PC-3 (cell line): ENCODE measurements at regions not wholly inside any gene's neighbourhood (a gene's known extent, or its start where the extent isn't known, plus 50 kb on each side); places are given as distances from the start of the nearest gene placed in this dataset.

ENCODE experiments used
- ATAC-seq: fragments of 200-7000 bp; cut with Tn5 transposase; 2 replicates; pipeline ENCODE4 v1.9.1; 2020; ENCODE audit warnings: mild to moderate bottlenecking, moderate library complexity
- BruUV-seq: library from RNA; stranded (reverse); fragments of 400-500 nt; replicated peaks from 2 replicates; lab custom pipeline; 2021; lab: Mats Ljungman, UMichigan
- CTCF ChIA-PET: fragments of 300-600 bp; sonication (Branson Sonifier 250); formaldehyde crosslinking; loops from one replicate; lab custom pipeline; 2022; ENCODE audit warnings: antibody characterized with exemption; lab: Charles Lee
- POLR2A ChIA-PET: fragments of 300-600 bp; sonication (Branson Sonifier 250); formaldehyde crosslinking; loops from one replicate; lab custom pipeline; 2022; ENCODE audit warnings: antibody characterized with exemption; ENCODE audit not compliant: unreplicated experiment; lab: Charles Lee
- DNase-seq: peaks from one replicate; pipeline ENCODE4 v3.0.0-alpha.2; 2015
- H2AFZ ChIP-seq: fragments of 300-600 bp; sonication (generic); 2 replicates; pipeline ENCODE4 v1.6.0; 2016; ENCODE audit warnings: antibody characterized with exemption, low read length
- H3F3A ChIP-seq: fragments of 300-600 bp; sonication (generic); one replicate; pipeline ENCODE4 v1.6.0; 2017; ENCODE audit warnings: antibody characterized with exemption, low read length, control low read depth, mild to moderate bottlenecking; ENCODE audit not compliant: unreplicated experiment
- H3K27ac ChIP-seq: fragments of 300-600 bp; sonication (generic); 2 replicates; pipeline ENCODE4 v1.5.1; 2016; ENCODE audit warnings: mild to moderate bottlenecking, low read length
- H3K27me3 ChIP-seq: fragments of 300-600 bp; sonication (generic); 2 replicates; pipeline ENCODE4 v1.6.1; 2016; ENCODE audit warnings: low read length, mixed read lengths
- H3K36me3 ChIP-seq: fragments of 300-600 bp; sonication (generic); 2 replicates; pipeline ENCODE4 v1.6.1; 2016; ENCODE audit warnings: low read depth, mixed run types, low read length, mixed read lengths
- H3K4me1 ChIP-seq: fragments of 300-600 bp; sonication (generic); 2 replicates; pipeline ENCODE4 v1.5.1; 2016; ENCODE audit warnings: low read length; ENCODE audit not compliant: insufficient read depth
- H3K4me2 ChIP-seq: fragments of 300-600 bp; sonication (generic); 2 replicates; pipeline ENCODE4 v1.6.0; 2016; ENCODE audit warnings: low read length
- H3K4me3 ChIP-seq: fragments of 300-600 bp; sonication (generic); 2 replicates; pipeline ENCODE4 v1.5.1; 2016; ENCODE audit warnings: mild to moderate bottlenecking, low read length, mixed read lengths
- H3K79me2 ChIP-seq: fragments of 300-600 bp; sonication (generic); 2 replicates; pipeline ENCODE4 v1.6.1; 2017; ENCODE audit warnings: low read length, mixed read lengths
- H3K9ac ChIP-seq: fragments of 300-600 bp; sonication (generic); 2 replicates; pipeline ENCODE4 v1.6.0; 2016; ENCODE audit warnings: mild to moderate bottlenecking, low read length
- H3K9me2 ChIP-seq: fragments of 300-600 bp; sonication (generic); replicated peaks from 2 replicates; pipeline ENCODE4 v1.6.1; 2016; ENCODE audit warnings: mixed run types, low read length, mixed read lengths
- H3K9me3 ChIP-seq: fragments of 300-600 bp; sonication (generic); 2 replicates; pipeline ENCODE4 v1.6.1; 2016; ENCODE audit warnings: low read length, mixed read lengths
- H4K20me1 ChIP-seq: fragments of 300-600 bp; sonication (generic); 2 replicates; pipeline ENCODE4 v1.6.1; 2016; ENCODE audit warnings: low read length, mixed read lengths
- EZH2 ChIP-seq: fragments of 300-600 bp; sonication (generic); IDR thresholded peaks from one replicate; pipeline ENCODE4 v1.6.1; 2017; ENCODE audit warnings: antibody characterized with exemption, mild to moderate bottlenecking, low read length; ENCODE audit not compliant: unreplicated experiment
- EZH2phosphoT487 ChIP-seq: fragments of 300-600 bp; sonication (generic); IDR thresholded peaks from 2 replicates; pipeline ENCODE4 v1.6.1; 2018; ENCODE audit warnings: mild to moderate bottlenecking, antibody characterized with exemption, low read length, borderline replicate concordance
- intact Hi-C: fragments of 100-400 bp; cut with micrococcal nuclease; formaldehyde crosslinking; loops from 2 replicates; pipeline ENCODE4 v1.9.0; 2023
- TF ChIP-seq, protein P1 (sequence below): fragments of 300-600 bp; sonication (generic); conservative IDR thresholded peaks from 2 replicates; pipeline ENCODE4 v1.5.1; 2017; ENCODE audit warnings: antibody characterized with exemption, low read depth, mild to moderate bottlenecking, low read length

DNA sequence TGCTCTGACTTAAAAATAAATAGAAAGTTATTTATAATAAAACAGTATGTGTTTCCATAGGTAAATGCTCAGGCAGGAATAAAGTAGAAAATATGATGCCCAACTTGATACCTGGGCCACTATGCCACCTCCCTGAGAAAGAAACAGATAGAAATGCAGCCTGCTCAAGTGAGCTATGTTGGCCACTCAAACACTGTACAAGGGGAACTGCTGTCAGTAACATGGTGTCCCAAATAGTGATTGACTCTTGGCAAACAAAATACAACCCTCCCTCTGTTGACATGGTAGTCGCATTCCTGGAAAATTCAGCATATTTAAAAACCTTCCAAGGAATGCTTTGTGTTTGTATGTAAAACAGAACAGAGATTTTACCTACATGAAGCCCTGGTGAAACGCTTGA, 66.9 kb upstream of the KCNE2 start:
- Histone ChIP-seq H3K9me3 (no peaks in the 10 kb centered on the region), H3K4me3 (no peak overlapping the region), H3K27me3 (peaks cover 43% of the 10 kb centered on the region), H3K4me1 (no peaks in the 10 kb centered on the region), H2AFZ (no peak overlapping the region), H3F3A (no peaks in the 10 kb centered on the region), H3K79me2 (no peaks in the 10 kb centered on the region), H3K27ac (no peak overlapping the region), H3K9ac (no peak overlapping the region), H3K9me2 (no peaks in the 10 kb centered on the region), H4K20me1 (no peaks in the 10 kb centered on the region), H3K36me3 (no peaks in the 10 kb centered on the region), H3K4me2 (no peak overlapping the region)
- BruUV-seq: no TSS peak
- intact Hi-C loops: no loop called here
- ChIA-PET CTCF (no interaction called here), POLR2A (no interaction called here)
- TF ChIP-seq EZH2phosphoT487: no peak
- TF ChIP-seq, protein P1, sequence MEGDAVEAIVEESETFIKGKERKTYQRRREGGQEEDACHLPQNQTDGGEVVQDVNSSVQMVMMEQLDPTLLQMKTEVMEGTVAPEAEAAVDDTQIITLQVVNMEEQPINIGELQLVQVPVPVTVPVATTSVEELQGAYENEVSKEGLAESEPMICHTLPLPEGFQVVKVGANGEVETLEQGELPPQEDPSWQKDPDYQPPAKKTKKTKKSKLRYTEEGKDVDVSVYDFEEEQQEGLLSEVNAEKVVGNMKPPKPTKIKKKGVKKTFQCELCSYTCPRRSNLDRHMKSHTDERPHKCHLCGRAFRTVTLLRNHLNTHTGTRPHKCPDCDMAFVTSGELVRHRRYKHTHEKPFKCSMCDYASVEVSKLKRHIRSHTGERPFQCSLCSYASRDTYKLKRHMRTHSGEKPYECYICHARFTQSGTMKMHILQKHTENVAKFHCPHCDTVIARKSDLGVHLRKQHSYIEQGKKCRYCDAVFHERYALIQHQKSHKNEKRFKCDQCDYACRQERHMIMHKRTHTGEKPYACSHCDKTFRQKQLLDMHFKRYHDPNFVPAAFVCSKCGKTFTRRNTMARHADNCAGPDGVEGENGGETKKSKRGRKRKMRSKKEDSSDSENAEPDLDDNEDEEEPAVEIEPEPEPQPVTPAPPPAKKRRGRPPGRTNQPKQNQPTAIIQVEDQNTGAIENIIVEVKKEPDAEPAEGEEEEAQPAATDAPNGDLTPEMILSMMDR: no peak
- TF ChIP-seq EZH2: no peak
- no peak for ATAC-seq
- no peak for DNase-seq

DNA sequence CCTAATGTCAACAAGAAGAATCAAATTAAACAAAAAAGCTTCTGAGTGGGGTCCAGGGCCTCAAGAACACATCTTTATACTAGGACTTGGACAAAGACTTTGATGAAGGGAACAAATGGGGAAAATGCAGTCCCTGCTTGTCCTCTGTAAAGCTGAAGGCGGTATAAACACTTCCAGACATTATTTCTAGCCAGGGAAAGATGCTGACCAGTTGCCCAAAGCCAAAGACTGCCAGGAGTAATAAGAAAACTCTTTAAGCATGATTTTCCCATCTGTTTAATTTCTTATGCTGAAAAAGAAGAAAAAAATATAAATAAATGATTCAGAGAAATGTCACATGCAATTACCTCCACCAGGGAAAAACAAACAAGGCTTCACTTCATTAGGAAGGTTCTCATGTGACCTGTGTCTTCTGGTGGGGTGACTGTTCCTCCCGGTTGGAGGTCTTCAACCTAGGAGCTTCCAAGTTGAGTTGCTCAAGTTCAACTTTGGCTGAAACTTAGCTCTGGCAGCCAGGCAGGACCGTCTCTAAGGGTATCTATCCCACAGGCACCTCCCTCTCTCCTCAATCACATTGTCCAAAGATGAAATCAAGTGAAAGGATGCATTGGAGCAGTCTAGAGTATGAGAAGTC, 65.2 kb upstream of the KCNE2 start:
- POLR2A ChIA-PET: no interaction called here
- no peaks in the 10 kb centered on the region for H4K20me1 ChIP-seq
- H3K4me1 ChIP-seq: no peaks in the 10 kb centered on the region
- no peak overlapping the region for H3K27ac ChIP-seq
- ATAC-seq (no peak), DNase-seq (no peak)
- H3K9ac ChIP-seq: no peak overlapping the region
- peaks cover 48% of the 10 kb centered on the region for H3K27me3 ChIP-seq
- CTCF ChIA-PET: no interaction called here
- H2AFZ ChIP-seq: no peak overlapping the region
- H3K4me3 ChIP-seq: no peak overlapping the region
- no peaks in the 10 kb centered on the region for H3K79me2 ChIP-seq
- TF ChIP-seq, protein P1: no peak
- TF ChIP-seq EZH2: no peak
- no peak for TF ChIP-seq EZH2phosphoT487
- no peaks in the 10 kb centered on the region for H3F3A ChIP-seq
- H3K9me2 ChIP-seq: no peaks in the 10 kb centered on the region
- no TSS peak for BruUV-seq
- no peaks in the 10 kb centered on the region for H3K9me3 ChIP-seq
- intact Hi-C loops: no loop called here
- H3K4me2 ChIP-seq: no peak overlapping the region
- H3K36me3 ChIP-seq: no peaks in the 10 kb centered on the region

DNA sequence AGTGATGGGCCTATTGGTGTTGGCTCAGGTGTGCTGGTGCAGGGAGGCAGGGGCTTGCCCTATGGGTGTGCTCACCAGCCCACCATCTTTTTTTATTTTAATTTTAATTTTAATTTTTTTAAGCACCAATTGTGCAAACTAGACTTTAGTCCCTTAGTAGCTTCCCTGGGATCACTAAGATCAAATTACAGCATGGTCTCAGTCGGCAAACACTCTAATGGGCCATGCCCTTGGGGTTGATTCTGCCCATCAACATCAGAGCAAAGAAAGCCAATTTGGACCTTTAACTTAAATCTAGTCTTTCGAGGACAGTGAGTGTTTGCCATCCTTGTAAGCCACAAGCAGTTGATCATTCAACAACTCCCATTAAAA, 64.7 kb upstream of the KCNE2 start:
- ChIA-PET POLR2A (no interaction called here), CTCF (no interaction called here)
- H3K36me3 ChIP-seq: no peaks in the 10 kb centered on the region
- H3K4me2 ChIP-seq: no peak overlapping the region
- H3K9me2 ChIP-seq: no peaks in the 10 kb centered on the region
- BruUV-seq: no TSS peak
- ATAC-seq: no peak
- H4K20me1 ChIP-seq: no peaks in the 10 kb centered on the region
- H3K27me3 ChIP-seq: peaks cover 50% of the 10 kb centered on the region
- H3K9ac ChIP-seq: no peak overlapping the region
- intact Hi-C loops: no loop called here
- no peak overlapping the region for H3K4me3 ChIP-seq
- TF ChIP-seq, protein P1: no peak
- TF ChIP-seq EZH2 (no peak), EZH2phosphoT487 (no peak)
- H3K4me1 ChIP-seq: no peaks in the 10 kb centered on the region
- H3F3A ChIP-seq: no peaks in the 10 kb centered on the region
- no peak for DNase-seq
- H3K9me3 ChIP-seq: no peaks in the 10 kb centered on the region
- H3K79me2 ChIP-seq: no peaks in the 10 kb centered on the region
- no peak overlapping the region for H2AFZ ChIP-seq
- no peak overlapping the region for H3K27ac ChIP-seq
